HG03378 (cell line): ENCODE measurements at regions not wholly inside any gene's neighbourhood (a gene's known extent, or its start where the extent isn't known, plus 50 kb on each side); places are given as distances from the start of the nearest gene placed in this dataset.

Experiments used
- ATAC-seq: cut with Tn5 transposase; IDR thresholded peaks from one replicate; pipeline ENCODE4 v1.9.1; 2021; ENCODE audit warnings: mild to moderate bottlenecking, moderate library complexity; ENCODE audit not compliant: unreplicated experiment

DNA sequence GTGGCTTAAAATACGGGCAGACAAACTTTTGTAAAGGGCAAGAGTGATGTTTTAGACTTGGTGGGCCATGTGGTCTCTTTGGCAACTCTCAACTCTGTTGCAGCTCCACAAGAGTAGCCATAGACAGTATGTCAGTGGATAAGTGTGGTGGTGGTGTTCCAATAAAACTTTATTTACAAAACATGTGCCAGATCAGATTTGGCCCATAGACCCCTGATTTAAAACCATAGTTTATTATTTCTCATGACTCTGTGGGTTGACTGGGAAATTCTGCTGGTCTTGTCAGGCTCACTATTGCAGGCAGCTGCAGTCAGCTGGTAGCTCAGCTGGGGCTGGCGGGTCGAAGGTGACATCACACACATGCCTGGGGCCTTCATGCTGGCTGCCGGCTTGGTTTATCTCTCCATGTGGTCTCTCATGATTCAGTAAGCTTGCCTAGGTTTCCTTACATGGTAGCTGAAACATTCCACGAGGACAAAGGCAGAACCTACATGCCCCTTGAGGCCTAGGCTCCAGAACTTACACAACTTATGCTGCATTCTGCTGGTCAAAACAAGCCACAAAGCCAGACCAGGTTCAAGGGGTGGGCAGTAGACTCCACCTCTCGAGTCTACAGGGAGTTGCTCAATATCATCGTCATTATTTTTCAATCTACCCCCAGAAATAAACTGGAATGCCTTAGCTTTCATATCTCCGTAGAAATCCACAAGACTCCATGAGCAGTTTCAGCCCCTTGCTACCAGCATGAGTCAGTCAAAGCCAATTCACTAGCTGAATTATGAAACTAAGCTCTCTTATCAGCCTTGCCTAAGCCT, 245.7 kb downstream of the WDR11 start:
- ATAC-seq, result no peak

GRCh38 chr10:121098211-121098610, 247.0 kb downstream of the WDR11 start:
- no peak for ATAC-seq

DNA sequence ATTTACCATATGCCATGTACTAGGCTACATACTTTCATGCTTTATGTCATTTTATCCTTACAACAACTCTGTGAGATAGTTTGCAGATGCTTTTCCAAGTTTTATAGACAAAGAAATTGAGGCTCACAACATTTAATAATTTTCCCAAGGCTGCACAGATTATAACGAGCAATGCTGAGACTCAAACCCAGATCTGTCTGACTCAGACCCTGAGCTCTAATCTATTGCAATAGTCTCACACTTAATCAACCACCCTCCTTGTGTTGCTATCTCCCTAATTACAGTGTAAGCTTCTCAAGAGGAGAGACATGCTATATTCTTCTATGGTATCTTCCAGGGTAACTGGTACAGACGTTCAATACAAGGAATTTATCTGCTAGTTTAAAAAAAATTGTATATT, 247.6 kb downstream of the WDR11 start:
- ATAC-seq, result no peak

DNA sequence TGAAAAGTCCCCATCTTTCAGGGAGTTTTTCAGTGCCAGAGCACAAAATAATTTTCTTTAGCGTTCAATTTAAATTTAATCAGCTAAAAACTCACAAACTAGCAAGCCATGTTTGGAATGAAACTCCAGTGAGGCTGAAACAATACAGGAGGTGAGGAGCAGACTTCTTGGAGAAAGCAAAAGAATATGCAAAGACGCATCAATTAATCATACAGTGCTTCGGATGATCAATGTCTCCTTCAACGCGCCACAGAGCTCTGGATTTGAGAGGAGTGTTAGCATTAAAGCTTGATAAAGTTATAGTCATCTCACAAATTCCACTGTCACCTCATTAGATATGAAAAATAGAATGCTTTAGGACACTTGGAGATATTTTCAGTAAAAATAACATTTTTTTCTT, 248.0 kb downstream of the WDR11 start:
- ATAC-seq, result no peak

DNA sequence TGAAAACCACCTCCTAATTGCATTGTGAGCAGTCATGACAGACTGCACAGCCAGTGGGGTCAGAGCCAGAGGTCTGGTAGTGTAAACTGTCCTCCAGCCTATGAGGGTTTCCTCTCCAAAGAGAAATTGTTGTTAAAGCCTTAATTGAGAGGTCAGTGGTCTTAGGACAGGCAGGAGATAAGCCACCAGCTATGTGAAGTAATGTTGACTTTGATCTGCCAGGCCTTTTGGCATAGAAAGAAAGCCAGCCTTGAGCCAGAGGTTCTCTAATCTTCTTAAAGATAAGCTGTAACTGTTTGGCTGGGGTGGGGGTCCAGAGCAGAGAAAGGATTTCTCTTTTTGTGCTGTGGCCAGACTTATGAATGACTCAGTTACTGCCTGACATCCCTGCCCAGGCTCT, 248.4 kb downstream of the WDR11 start:
- no peak for ATAC-seq

DNA sequence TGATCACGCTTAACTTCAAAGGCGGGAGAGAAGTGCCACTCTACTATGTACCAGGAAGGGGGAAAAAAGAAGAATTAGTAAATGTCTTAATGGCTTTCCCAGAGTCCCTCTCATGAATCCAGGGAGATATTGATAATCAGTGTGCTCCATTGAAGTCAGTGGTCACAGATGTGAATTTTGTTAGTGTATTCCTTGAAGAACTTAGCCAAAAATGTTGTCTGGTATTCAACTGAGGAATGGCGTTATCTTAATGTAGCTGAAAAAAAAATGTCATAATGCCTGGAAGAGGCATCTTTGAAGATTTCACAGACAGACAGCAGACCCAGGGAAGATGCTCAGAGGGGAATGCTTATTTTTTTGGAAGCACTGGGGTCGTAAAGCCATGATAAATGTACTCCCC, 250.4 kb downstream of the WDR11 start:
- ATAC-seq, result no peak

DNA sequence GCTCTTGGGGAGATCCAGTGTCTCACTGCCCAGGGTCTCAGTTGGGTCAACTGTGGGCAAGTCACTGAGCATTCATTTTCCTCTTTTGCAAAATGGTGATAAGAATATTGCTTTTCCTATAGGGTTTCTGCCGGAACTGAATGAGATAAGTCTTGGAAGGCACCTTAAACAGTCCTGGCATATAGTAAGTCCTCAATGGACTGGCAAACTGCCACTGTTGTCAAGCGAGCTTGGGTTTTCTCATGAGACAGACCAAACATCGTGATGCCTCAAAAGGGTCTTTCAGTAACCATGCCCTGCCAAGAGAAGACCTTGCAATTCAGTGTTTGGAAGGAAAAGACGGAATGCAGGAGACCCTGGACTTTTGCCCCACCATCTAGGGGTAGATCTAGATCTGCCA, 251.5 kb downstream of the WDR11 start:
- ATAC-seq, result no peak

DNA sequence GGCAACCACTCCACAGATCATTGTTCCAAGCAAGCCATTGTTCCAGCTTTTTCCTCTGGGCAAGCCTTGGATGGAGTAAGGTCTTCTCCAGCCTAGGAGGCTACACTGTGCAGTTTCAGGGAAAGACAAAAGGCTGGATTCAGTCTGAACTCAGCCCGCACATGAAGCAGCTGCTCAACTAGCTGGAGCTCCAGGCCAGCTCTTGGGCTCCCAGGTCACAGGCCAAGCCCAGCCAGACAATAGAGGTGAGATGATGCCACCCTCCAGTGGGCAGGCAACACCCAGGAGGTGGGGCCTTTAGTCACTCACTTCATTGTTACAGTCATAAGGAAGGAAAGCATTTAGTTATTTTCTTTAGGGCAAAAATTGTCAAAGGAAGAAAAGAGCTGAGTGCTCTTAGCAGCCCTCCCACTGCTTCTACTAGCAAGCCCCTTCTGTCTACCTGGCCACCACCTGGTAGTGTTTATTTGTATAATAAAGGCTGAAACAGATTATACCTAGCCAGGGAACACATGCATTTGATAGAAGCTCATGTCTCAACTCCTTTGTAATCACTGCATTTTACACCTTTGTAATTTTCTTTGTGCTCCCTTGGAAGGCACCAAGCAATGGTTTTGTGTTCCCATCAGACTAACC, 253.4 kb downstream of the WDR11 start:
- no peak for ATAC-seq

- no peak for ATAC-seq
Measured at GRCh38 chr10:121106611-121107010, 255.4 kb downstream of the WDR11 start.

DNA sequence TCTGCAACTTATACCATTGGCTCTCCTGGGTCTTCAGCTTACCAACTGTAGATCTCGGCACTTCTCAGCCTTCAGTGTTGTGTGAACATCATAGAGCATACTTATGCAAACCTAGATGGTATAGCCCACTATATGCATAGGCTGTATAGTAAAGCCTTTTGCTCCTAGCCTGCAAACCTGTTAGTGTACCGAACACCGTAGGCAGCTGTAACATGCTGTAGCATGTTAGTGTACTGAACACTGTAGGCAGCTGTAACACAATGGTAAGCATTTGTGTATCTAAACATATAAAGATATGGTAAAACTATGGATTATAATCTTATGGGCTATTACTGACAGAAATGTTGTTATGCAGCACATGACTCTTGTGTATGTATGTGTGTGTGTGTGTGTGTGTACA, 256.9 kb downstream of the WDR11 start:
- ATAC-seq, result no peak

- no peak for ATAC-seq
Measured at GRCh38 chr10:121110369-121110768, 259.2 kb downstream of the WDR11 start.

DNA sequence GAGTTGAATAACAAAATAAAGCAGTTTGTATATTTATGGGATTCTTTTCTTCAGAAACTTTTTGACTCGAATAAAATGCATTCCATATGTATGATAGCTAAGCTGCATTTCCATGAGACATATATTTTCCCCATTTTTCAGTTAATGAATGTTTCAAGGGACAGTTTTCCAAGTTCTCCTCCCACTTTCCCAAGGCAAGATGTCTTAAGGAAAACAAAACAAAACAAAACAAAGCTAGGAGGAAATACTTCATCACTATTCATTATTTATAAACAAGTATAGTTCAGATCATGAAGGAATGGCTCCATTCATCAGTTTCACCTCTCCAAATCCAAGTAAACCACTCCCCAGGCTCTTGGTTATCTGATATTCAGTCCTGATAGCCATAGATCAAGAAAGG, 261.0 kb downstream of the WDR11 start:
- no peak for ATAC-seq

DNA sequence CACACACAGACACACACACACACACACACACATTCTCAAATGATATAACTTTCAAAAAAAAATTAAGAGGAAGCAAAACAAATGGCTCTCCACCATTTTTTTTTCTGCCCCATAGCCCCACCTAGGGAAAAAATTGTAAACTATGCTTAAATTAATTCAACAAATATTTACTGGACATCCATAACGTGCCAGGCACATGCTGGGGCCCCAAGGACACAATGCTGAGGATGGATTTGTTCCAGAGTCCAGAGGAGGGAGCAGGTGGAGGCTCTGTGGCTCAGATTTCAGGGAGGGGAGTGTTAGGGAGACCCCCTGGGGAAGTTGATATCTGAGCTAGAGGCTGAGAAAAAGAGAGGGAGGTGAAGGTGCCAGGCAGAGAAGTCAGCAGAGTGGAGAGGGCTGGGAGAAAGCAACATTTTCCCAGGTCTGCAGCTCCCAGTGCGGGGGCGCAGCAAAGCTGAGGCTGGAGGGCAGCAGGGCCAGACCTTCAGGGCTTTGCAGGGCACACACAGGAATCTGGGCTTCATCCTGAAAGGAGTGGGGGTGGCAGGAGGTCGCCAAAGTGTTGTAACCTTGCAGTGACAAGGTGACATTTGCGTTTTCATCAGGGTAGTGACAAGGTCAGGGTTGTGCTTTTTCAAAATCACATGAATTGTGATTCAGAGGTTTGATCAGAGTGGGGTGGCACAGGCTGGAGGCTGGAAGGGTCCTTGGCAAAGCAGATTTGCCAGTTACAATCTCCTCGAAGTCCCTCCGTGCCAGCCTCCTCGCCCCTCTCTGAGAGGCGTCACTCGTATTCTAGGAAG, 261.6 kb downstream of the WDR11 start:
- no peak for ATAC-seq

- no peak for ATAC-seq
Measured at GRCh38 chr10:121113385-121113696, 262.2 kb downstream of the WDR11 start.

DNA sequence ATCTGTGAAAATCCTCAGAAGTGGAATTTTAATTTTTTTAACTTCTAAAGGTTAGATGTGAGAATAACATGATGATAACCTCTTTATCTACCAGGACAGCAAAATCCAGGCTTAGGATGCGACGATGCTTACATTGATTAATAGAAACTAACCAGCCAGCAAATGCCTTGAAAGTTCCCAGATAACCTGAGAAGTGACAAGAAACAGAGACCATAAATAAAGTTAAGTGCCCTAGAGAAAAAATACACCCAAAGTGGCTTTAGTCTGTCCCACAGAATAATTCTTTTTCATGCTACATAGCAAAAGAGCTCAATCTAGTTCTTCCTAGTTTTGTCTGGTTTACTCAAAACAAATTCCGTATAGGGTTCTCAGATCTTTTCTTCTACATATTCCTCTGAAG, 262.7 kb downstream of the WDR11 start:
- no peak for ATAC-seq

GRCh38 chr10:121115154-121115553, 264.0 kb downstream of the WDR11 start:
- ATAC-seq, result no peak

- ATAC-seq, result no peak
Measured at GRCh38 chr10:121121462-121121861, 270.3 kb downstream of the WDR11 start.

DNA sequence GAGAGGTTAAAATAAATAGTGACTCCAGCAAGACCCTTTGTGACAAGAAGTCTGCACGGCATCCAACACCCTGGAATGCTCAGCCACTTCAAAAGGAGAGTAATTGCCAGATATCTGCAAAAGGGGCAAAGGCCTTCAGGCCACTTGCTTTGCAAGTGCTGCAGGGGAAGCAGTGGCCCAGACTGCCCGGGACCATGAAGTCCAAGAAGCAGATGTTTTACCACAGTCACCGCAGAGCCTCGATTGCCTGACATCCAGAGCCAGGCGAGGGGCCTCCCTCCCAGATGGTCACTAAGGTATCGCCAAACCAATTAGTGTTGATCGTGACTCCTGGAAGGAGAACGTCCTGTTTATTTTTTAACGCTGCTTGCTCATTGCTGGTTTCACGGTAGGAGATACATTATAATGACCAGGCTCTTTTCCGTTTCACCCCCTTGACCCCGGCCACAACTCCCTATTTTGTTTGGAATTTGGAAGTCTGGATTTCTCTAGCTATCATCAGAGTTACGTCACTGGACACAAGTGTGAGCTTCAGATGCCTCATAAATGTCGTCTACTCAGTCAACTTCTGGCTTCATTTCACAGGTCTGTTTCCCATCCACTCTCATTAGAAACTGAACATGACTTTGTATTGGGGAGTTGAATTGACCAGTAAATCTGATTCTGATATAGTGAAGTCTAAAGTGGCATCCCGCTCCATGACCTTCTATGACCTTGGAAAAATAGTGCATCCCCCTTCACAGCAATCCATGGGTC, 276.2 kb downstream of the WDR11 start:
- ATAC-seq, result no peak

DNA sequence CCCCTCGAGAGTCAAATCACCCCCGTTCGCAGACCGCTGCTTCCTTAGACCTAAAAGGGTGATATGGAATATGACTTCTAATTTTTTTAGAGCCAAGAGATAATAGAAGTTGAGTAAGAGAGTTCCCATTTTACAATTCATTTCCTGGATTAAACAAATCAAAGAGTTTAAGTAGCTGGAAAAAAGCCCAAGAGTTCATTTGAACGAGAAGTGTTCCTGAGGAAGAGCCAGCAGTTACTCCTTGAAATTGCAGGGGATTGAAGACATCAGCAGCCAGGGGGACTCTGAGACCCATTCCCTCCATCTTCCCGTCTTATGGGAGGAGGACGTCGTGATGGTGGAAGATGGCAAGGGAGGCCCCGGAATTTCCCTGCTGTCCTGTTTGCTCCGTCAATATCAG, 277.0 kb downstream of the WDR11 start:
- ATAC-seq, result no peak

DNA sequence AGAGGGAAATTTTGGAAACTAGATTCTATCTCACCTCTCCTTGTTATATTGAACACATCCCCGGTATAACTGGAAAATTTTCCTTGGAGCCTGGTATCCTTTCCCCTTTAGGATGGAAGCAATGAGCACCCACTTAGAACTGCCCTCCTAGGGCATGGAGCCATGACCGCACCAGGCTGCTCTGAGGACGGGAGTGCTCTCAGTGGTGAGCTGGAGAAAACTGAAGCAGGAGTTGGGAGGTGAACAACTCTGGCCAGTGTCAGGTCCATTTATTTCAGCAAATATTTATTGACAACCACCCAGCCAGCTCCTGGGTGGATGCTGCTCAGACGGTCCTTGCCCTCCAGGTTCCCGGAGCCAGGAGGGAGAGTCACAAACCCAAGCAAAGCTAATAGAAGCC, 278.1 kb downstream of the WDR11 start:
- ATAC-seq, result no peak

DNA sequence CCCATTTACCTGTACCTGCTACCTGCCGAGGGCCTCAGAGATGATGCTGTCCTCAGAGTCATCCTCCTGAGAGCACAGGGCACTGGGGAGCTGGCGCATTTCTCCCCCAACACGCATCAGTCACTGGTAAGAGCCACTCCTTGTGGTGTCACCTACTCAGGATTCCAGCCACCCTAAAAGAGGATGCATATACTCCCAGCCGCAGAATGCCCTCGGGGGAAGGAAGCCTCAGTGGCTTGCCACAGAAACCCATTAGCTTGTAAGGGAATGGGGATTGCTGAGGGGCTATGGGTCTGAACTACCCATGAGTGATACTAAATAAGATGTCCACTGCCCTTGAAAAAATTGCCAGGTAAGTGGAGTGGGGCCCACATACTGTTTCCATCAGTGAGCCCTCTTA, 279.2 kb downstream of the WDR11 start:
- ATAC-seq, result no peak
